ENCODE measurements at regions not wholly inside any gene's neighbourhood (a gene's known extent, or its start where the extent isn't known, plus 50 kb on each side); places are given as distances from the start of the nearest gene placed in this dataset.
A peak's percentile ranks its signal among the peaks of the same experiment; 100 is the strongest.
"Not testable (repeated sequence)": the region's sequence is repeated elsewhere in the genome, so short reads cannot be mapped to it uniquely, and the experiment has no call there.

- no peak for DNase-seq (ENCODE audit: low read depth in 4 of 4, low spot score in 3 of 4)
Measured at GRCh38 chr17:68097161-68097805, 61.7 kb downstream of the KPNA2 start.

GRCh38 chr17:68099341-68099753 is 63.8 kb downstream of the KPNA2 start:
- DNase-seq (ENCODE audit: low read depth in 4 of 4, low spot score in 3 of 4): not testable (repeated sequence)

DNA sequence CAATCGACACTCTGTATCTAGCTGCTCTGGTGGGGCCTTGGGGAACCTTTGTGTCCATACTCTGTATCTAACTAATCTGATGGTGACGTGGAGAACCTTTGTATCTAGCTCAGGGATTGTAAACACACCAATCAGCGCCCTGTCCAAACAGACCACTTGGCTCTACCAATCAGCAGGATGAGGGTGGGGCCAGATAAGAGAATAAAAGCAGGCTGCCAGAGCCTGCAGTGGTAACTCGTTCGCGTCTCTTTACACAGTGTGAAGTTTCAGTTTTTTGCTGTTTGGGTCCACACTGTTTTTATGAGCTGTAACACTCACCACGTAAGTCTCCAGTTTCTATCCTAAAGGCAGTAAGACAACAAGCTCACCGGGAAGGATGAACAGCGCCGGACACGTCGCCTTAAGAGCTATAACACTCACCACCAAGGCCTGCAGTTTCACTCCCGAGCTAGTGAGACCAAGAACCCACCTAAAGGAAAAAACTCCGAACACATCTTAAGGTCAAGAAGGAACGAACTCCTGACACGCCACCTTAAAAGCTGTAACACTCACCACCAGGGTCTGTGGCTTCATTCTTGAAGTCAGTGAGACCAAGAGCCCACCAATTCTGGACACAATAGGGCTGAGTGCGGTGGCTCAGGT is 64.6 kb downstream of the KPNA2 start:
- DNase-seq (ENCODE audit: low read depth in 4 of 4, low spot score in 3 of 4): no peak

- peak; percentile 71 to 89 (median 81) for DNase-seq (ENCODE audit: low read depth in 4 of 4, low spot score in 3 of 4)
Measured at GRCh38 chr17:68101075-68101986, 65.8 kb downstream of the KPNA2 start.

- DNase-seq (ENCODE audit: low read depth in 4 of 4, low spot score in 3 of 4): peak in 1 of 4 donors; percentile 19
Measured at GRCh38 chr17:68101987-68102314, 66.4 kb downstream of the KPNA2 start.

- peak in 1 of 4 donors; percentile 9 for DNase-seq (ENCODE audit: low read depth in 4 of 4, low spot score in 3 of 4)
Measured at GRCh38 chr17:68102318-68102758, 66.8 kb downstream of the KPNA2 start.

- peak in 1 of 4 donors; percentile 6 for DNase-seq (ENCODE audit: low read depth in 4 of 4, low spot score in 3 of 4)
Measured at GRCh38 chr17:68103148-68103547, 67.6 kb downstream of the KPNA2 start.

GRCh38 chr17:68106085-68106484 is 70.5 kb downstream of the KPNA2 start:
- no peak for DNase-seq (ENCODE audit: low read depth in 4 of 4, low spot score in 3 of 4)

DNA sequence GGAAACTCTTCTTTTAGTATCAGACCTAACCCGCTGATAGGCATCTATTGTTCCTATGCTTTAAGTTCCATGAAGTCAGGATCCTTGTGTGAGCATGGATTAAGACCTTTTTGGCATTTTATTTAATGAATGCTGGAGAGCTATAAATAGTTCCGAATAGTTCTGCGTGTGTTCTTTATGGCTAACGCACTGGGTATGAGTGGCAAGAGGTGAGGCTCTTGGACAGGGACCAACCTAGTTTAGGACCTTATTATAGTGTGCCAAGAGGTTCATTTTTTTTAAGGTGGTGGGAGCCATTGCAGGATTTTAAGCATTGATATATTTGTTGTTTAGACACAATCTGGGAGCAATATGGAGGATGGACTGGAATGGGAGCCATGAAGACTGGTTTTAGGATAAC is 71.8 kb downstream of the KPNA2 start:
- no peak for DNase-seq (ENCODE audit: low read depth in 4 of 4, low spot score in 3 of 4)

- DNase-seq (ENCODE audit: low read depth in 4 of 4, low spot score in 3 of 4): no peak
Measured at GRCh38 chr17:68108313-68109000, 72.9 kb downstream of the KPNA2 start.

DNA sequence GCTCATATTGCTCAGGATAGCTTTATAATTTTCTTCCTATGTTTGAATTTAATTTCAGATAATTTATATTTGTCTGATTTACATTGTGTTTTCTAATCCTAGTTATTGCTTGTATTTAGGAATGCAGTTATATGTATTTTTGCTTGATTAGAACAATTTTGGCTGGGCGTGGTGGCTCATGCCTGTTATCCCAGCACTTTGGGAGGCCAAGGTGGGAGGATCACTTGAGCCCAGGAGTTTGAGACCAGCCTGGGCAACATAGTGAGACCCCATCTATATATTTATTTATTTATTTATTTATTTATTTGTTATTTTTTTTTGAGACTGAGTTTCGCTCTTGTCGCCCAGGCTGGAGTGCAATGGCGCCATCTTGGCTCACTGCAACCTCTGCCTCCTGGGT is 73.9 kb downstream of the KPNA2 start:
- not testable (repeated sequence) for DNase-seq (ENCODE audit: low read depth in 4 of 4, low spot score in 3 of 4)

- DNase-seq (ENCODE audit: low read depth in 4 of 4, low spot score in 3 of 4): not testable (repeated sequence)
Measured at GRCh38 chr17:68116211-68116610, 80.7 kb downstream of the KPNA2 start.

GRCh38 chr17:68122587-68122986 is 87.1 kb downstream of the KPNA2 start:
- DNase-seq (ENCODE audit: low read depth in 4 of 4, low spot score in 3 of 4): no peak

GRCh38 chr17:68125111-68125870 is 89.8 kb downstream of the KPNA2 start:
- DNase-seq (ENCODE audit: low read depth in 4 of 4, low spot score in 3 of 4): no peak

- no peak for DNase-seq (ENCODE audit: low read depth in 4 of 4, low spot score in 3 of 4)
Measured at GRCh38 chr17:68127914-68128313, 92.4 kb downstream of the KPNA2 start.

- DNase-seq (ENCODE audit: low read depth in 4 of 4, low spot score in 3 of 4): no peak
Measured at GRCh38 chr17:68131456-68131855, 95.9 kb downstream of the KPNA2 start.

DNA sequence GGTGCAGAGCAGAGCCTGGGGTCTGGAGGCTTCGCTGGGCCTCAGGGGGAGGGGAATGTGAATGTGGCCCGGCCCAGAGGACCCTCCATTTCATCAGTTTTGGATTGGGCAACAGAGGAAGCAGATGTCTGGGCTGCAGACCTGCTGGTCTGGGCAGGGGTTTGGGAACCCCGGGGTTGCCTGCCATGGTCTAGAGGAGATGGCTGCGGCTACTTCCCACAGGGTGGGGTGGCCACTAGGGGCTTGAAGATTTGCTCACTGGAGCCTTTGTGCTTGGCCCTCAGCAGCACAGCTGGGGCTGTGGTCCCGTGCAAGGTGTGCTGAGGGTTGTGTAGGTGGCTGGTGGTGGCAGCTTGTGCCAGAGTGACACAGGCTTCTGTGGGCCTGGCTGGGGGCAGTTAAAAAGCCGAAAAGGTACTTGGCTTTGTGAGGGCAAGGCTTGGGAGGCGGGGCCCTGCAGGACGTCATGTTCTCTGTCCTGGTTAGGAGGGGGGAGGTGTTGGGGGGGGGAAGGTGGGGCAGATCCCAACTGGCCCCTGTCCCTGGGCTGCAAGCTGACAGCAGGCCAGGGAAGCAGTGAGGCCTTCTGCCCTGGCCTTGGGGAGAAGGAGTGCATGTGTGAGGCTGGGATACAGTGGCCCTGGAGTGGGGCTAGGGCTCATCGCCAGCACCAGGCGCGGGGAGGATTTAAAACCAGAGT is 98.0 kb downstream of the KPNA2 start:
- DNase-seq (ENCODE audit: low read depth in 4 of 4, low spot score in 3 of 4): no peak

- DNase-seq (ENCODE audit: low read depth in 4 of 4, low spot score in 3 of 4): no peak
Measured at GRCh38 chr17:68134046-68134637, 98.6 kb downstream of the KPNA2 start.

DNA sequence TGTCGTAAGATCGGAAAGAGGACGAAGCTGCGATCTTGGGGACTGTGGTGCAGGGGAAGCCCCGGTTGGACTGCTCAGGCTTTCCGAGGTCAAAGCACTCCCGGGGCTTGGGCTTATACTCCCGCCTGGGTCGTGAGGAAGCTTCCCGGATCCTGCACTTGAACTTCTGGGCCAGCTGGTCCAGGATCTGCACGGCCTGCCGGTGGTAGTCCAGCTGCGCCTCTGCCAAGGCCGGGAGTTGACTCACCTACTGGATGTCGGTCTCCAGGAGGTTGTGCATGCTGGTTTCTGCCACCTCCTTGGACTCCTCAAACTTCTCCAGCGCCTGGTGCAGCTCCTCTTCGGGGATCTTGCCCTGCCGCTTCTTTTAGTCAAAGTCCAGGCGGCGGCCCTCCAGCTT is 99.2 kb downstream of the KPNA2 start:
- DNase-seq (ENCODE audit: low read depth in 4 of 4, low spot score in 3 of 4): no peak
